ENCODE measurements at regions not wholly inside any gene's neighbourhood (a gene's known extent, or its start where the extent isn't known, plus 50 kb on each side); places are given as distances from the start of the nearest gene placed in this dataset.

- no peaks in the 10 kb centered on the region for H3K9me3 Mint-ChIP-seq
- no peak overlapping the region for H2AFZ ChIP-seq
- H3K4me1 Mint-ChIP-seq: no peaks in the 10 kb centered on the region
- H3K4me3 ChIP-seq: no peak overlapping the region
- H3K4me2 ChIP-seq: no peak overlapping the region
- H3F3A ChIP-seq (replicated peaks; ENCODE audit: low read depth): no peaks in the 10 kb centered on the region
- H4K20me1 ChIP-seq (replicated peaks; ENCODE audit: insufficient read depth): no peaks in the 10 kb centered on the region
- no peaks in the 10 kb centered on the region; the same call in 1 of the 2 replicates for H3K36me3 ChIP-seq (ENCODE audit: insufficient read depth)
- ATAC-seq (no peak), DNase-seq (ENCODE audit: low spot score) (no peak)
- no peak overlapping the region for H3K4me3 Mint-ChIP-seq
- H3K79me2 ChIP-seq (replicated peaks; ENCODE audit: insufficient read depth): no peaks in the 10 kb centered on the region
- TF ChIP-seq ZNF114 (CRISPR knock-in tag; IDR thresholded peaks at IDR 0.05) (no peak), STAT1 (IDR thresholded peaks at IDR 0.05; ENCODE audit: unreplicated experiment) (no peak), ZNF331 (CRISPR knock-in tag; IDR thresholded peaks at IDR 0.05; ENCODE audit: low read depth) (no peak), ETS1 (IDR thresholded peaks at IDR 0.05) (no peak), CREB1 (CRISPR knock-in tag; IDR thresholded peaks at IDR 0.05; ENCODE audit: low read depth) (no peak), JUNB (IDR thresholded peaks at IDR 0.05; ENCODE audit: unreplicated experiment) (no peak), EZH2 (IDR thresholded peaks at IDR 0.05; ENCODE audit: low read depth, unreplicated experiment) (no peak), NANOG (IDR thresholded peaks at IDR 0.05; ENCODE audit: borderline replicate concordance) (no peak)
- H3K27me3 ChIP-seq (ENCODE audit: insufficient read depth): no peaks in the 10 kb centered on the region
- H3K4me1 ChIP-seq (ENCODE audit: insufficient read depth): no peaks in the 10 kb centered on the region
- H3K27me3 Mint-ChIP-seq (ENCODE audit: insufficient read depth, low read depth, poor library complexity): no peaks in the 10 kb centered on the region
- no peak overlapping the region for H3K27ac ChIP-seq (ENCODE audit: low read depth)
- H3K9me2 ChIP-seq (ENCODE audit: insufficient read depth): no peaks in the 10 kb centered on the region
- H3K36me3 Mint-ChIP-seq (ENCODE audit: low read depth): no peaks in the 10 kb centered on the region
- no peak overlapping the region for H3K27ac Mint-ChIP-seq
Measured at GRCh38 chr16:8326232-8326631, 264.1 kb downstream of the TMEM114 start.

- Histone ChIP-seq H3K27me3 (ENCODE audit: insufficient read depth) (no peaks in the 10 kb centered on the region), H3K36me3 (ENCODE audit: insufficient read depth) (no peaks in the 10 kb centered on the region; the same call in 1 of the 2 replicates), H2AFZ (no peak overlapping the region), H3K27ac (ENCODE audit: low read depth) (no peak overlapping the region), H3K79me2 (replicated peaks; ENCODE audit: insufficient read depth) (no peaks in the 10 kb centered on the region), H3F3A (replicated peaks; ENCODE audit: low read depth) (no peaks in the 10 kb centered on the region), H3K4me3 (no peak overlapping the region), H4K20me1 (replicated peaks; ENCODE audit: insufficient read depth) (no peaks in the 10 kb centered on the region), H3K4me1 (ENCODE audit: insufficient read depth) (no peaks in the 10 kb centered on the region), H3K9me2 (ENCODE audit: insufficient read depth) (no peaks in the 10 kb centered on the region), H3K4me2 (no peak overlapping the region)
- no peak for TF ChIP-seq JUNB (IDR thresholded peaks at IDR 0.05; ENCODE audit: unreplicated experiment)
- no peak for TF ChIP-seq ETS1 (IDR thresholded peaks at IDR 0.05)
- no peak for TF ChIP-seq EZH2phosphoT487 (IDR thresholded peaks at IDR 0.05; ENCODE audit: unreplicated experiment)
- TF ChIP-seq POLR2AphosphoS5 (IDR thresholded peaks at IDR 0.05; ENCODE audit: low read depth): no peak
- Mint-ChIP-seq H3K27me3 (ENCODE audit: insufficient read depth, low read depth, poor library complexity) (peaks cover 2% of the 10 kb centered on the region), H3K27ac (no peak overlapping the region), H3K4me1 (peaks cover 2% of the 10 kb centered on the region; the same call in 2 of the 3 replicates), H3K4me3 (no peak overlapping the region), H3K9me3 (no peaks in the 10 kb centered on the region), H3K36me3 (ENCODE audit: low read depth) (no peaks in the 10 kb centered on the region)
- no peak for DNase-seq (ENCODE audit: low spot score)
- no peak for ATAC-seq
Measured at GRCh38 chr16:8323153-8323552, 267.2 kb downstream of the TMEM114 start.

Data from GM23338 (cell line).